ENCODE measurements at regions not wholly inside any gene's neighbourhood (a gene's known extent, or its start where the extent isn't known, plus 50 kb on each side); places are given as distances from the start of the nearest gene placed in this dataset.

- Histone ChIP-seq H3K27ac (no peak overlapping the region), H3K4me3 (no peak overlapping the region), H3K4me1 (no peaks in the 10 kb centered on the region), H3K36me3 (no peaks in the 10 kb centered on the region), H3K9me3 (no peaks in the 10 kb centered on the region), H3K27me3 (peaks cover 0 to 4% (median 0%) of the 10 kb centered on the region in 9 donors)
- TF ChIP-seq CTCF (IDR thresholded peaks at IDR 0.05) = no peak
- no peak for TF ChIP-seq POLR2A (IDR thresholded peaks at IDR 0.05)
- WGBS, 4 donors = 81 to 86% (median 83%) methylated on average over 17 of the region's 17 CpGs
- DNase-seq = no peak
- no peak for ATAC-seq
- intact Hi-C loops (cut with DNase I) = no loop called here
Measured at GRCh38 chr12:128004383-128004938, 262.5 kb upstream of the TMEM132C start.

- Histone ChIP-seq H3K27ac (no peak overlapping the region), H3K4me3 (no peak overlapping the region), H3K27me3 (peaks cover 0 to 17% (median 0%) of the 10 kb centered on the region in 9 donors), H3K36me3 (no peaks in the 10 kb centered on the region), H3K9me3 (no peaks in the 10 kb centered on the region), H3K4me1 (no peaks in the 10 kb centered on the region)
- WGBS, 4 donors = 62 to 69% (median 67%) methylated on average over 4 of the region's 4 CpGs
- no peak for ATAC-seq
- intact Hi-C loops (cut with DNase I) = no loop called here
- TF ChIP-seq CTCF (IDR thresholded peaks at IDR 0.05) (no peak), POLR2A (IDR thresholded peaks at IDR 0.05) (no peak)
- DNase-seq = no peak
Measured at GRCh38 chr12:128007250-128007649, 259.7 kb upstream of the TMEM132C start.

- WGBS, 4 donors = 65 to 80% (median 70%) methylated on average over 3 of the region's 3 CpGs
- Histone ChIP-seq H3K4me3 (no peak overlapping the region), H3K27me3 (peaks cover 0 to 17% (median 0%) of the 10 kb centered on the region in 9 donors), H3K27ac (no peak overlapping the region), H3K9me3 (no peaks in the 10 kb centered on the region), H3K36me3 (no peaks in the 10 kb centered on the region), H3K4me1 (no peaks in the 10 kb centered on the region)
- DNase-seq (no peak), ATAC-seq (no peak)
- TF ChIP-seq POLR2A (IDR thresholded peaks at IDR 0.05) (no peak), CTCF (IDR thresholded peaks at IDR 0.05) (no peak)
- intact Hi-C loops (cut with DNase I) = no loop called here
Measured at GRCh38 chr12:128008341-128008740, 258.6 kb upstream of the TMEM132C start.

- H3K9me3 ChIP-seq = no peaks in the 10 kb centered on the region
- H3K27me3 ChIP-seq = peaks cover 0 to 17% (median 0%) of the 10 kb centered on the region in 9 donors
- H3K4me3 ChIP-seq = no peak overlapping the region
- H3K27ac ChIP-seq = no peak overlapping the region
- TF ChIP-seq POLR2A (IDR thresholded peaks at IDR 0.05) = no peak
- TF ChIP-seq CTCF (IDR thresholded peaks at IDR 0.05) = no peak
- 48 to 53% (median 51%) methylated on average over 8 of the region's 8 CpGs for WGBS, 4 donors
- intact Hi-C loops (cut with DNase I) = no loop called here
- DNase-seq (no peak), ATAC-seq (no peak)
- no peaks in the 10 kb centered on the region for H3K36me3 ChIP-seq
- no peaks in the 10 kb centered on the region for H3K4me1 ChIP-seq
Measured at GRCh38 chr12:128009108-128009507, 257.9 kb upstream of the TMEM132C start.

Data from heart left ventricle (tissue), 16 donors.